Uterus (tissue), 2 donors: ENCODE measurements at regions not wholly inside any gene's neighbourhood (a gene's known extent, or its start where the extent isn't known, plus 50 kb on each side); places are given as distances from the start of the nearest gene placed in this dataset.

ENCODE experiments used
- CTCF ChIP-seq, 4 experiments: fragments of 200-600 bp in 2 of 4; fragments of 450-650 bp in 2 of 4; sonication (generic) in 2 of 4; IDR thresholded peaks; one replicate each; pipeline ENCODE4 v1.5.1; 2016 to 2019; ENCODE audit warnings: antibody characterized with exemption in 4 of 4, mild to moderate bottlenecking in 2 of 4, moderate library complexity in 1 of 4
- POLR2A ChIP-seq, 2 donors: fragments of 450-650 bp; IDR thresholded peaks; one replicate each; pipeline ENCODE4 v1.6.1; 2016; ENCODE audit warnings: antibody characterized with exemption in 2 of 2, mild to moderate bottlenecking in 1 of 2, moderate library complexity in 1 of 2

- TF ChIP-seq POLR2A (IDR thresholded peaks at IDR 0.05) (no peak), CTCF (IDR thresholded peaks at IDR 0.05) (no peak)
These were observed 74.3 kb upstream of the CLNK start for GRCh38 chr4:10758906-10759305.
